GM23248 (cell line): ENCODE measurements at regions not wholly inside any gene's neighbourhood (a gene's known extent, or its start where the extent isn't known, plus 50 kb on each side); places are given as distances from the start of the nearest gene placed in this dataset.

ENCODE experiments used
- DNase-seq: peaks from one replicate; pipeline ENCODE4 v3.0.0-alpha.2; 2015
- H2AFZ ChIP-seq: fragments of 200-600 bp; sonication (generic); 2 replicates; pipeline ENCODE4 v1.6.1; 2016; ENCODE audit warnings: antibody characterized with exemption
- H3F3A ChIP-seq: fragments of 200-600 bp; sonication (generic); 2 replicates; pipeline ENCODE4 v1.6.1; 2016; ENCODE audit warnings: mild to moderate bottlenecking, antibody characterized with exemption, mixed run types; ENCODE audit not compliant: insufficient read depth
- H3K27ac ChIP-seq: fragments of 200-600 bp; sonication (generic); 2 replicates; pipeline ENCODE4 v1.5.1; 2016; ENCODE audit warnings: mild to moderate bottlenecking
- H3K27me3 ChIP-seq: fragments of 200-600 bp; sonication (generic); replicated peaks from 2 replicates; pipeline ENCODE4 v1.6.1; 2016; ENCODE audit warnings: mild to moderate bottlenecking; ENCODE audit not compliant: insufficient read depth
- H3K36me3 ChIP-seq: fragments of 200-600 bp; sonication (generic); 2 replicates; pipeline ENCODE4 v1.6.1; 2016; ENCODE audit warnings: low read depth, mild to moderate bottlenecking
- H3K4me1 ChIP-seq: fragments of 200-600 bp; sonication (generic); 2 replicates; pipeline ENCODE4 v1.6.1; 2016; ENCODE audit warnings: mild to moderate bottlenecking; ENCODE audit not compliant: insufficient read depth
- H3K4me2 ChIP-seq: fragments of 200-600 bp; sonication (generic); one replicate; pipeline ENCODE4 v1.6.1; 2016; ENCODE audit warnings: mild to moderate bottlenecking; ENCODE audit not compliant: unreplicated experiment
- H3K4me3 ChIP-seq: fragments of 200-600 bp; sonication (generic); 2 replicates; pipeline ENCODE4 v1.5.1; 2016; ENCODE audit warnings: mild to moderate bottlenecking
- H3K79me2 ChIP-seq: fragments of 200-600 bp; sonication (generic); 2 replicates; pipeline ENCODE4 v1.6.1; 2016; ENCODE audit warnings: mild to moderate bottlenecking; ENCODE audit not compliant: insufficient read depth
- H3K9ac ChIP-seq: fragments of 200-600 bp; sonication (generic); 2 replicates; pipeline ENCODE4 v1.6.1; 2016; ENCODE audit warnings: mild to moderate bottlenecking
- H3K9me2 ChIP-seq: fragments of 200-600 bp; sonication (generic); 2 replicates; pipeline ENCODE4 v1.6.1; 2016; ENCODE audit warnings: mixed run types, mild to moderate bottlenecking, moderate library complexity; ENCODE audit not compliant: insufficient read depth
- H3K9me3 ChIP-seq: fragments of 200-600 bp; sonication (generic); one replicate; pipeline ENCODE4 v1.6.1; 2017; ENCODE audit warnings: low read depth
- H4K20me1 ChIP-seq: fragments of 200-600 bp; sonication (generic); 2 replicates; pipeline ENCODE4 v1.6.0; 2016; ENCODE audit not compliant: insufficient read depth
- EZH2 ChIP-seq: fragments of 200-600 bp; sonication (generic); IDR thresholded peaks from 2 replicates; pipeline ENCODE4 v1.6.1; 2018; ENCODE audit warnings: antibody characterized with exemption, mild to moderate bottlenecking; ENCODE audit not compliant: insufficient read depth, poor library complexity, severe bottlenecking
- EZH2phosphoT487 ChIP-seq: fragments of 200-600 bp; sonication (generic); IDR thresholded peaks from 2 replicates; pipeline ENCODE4 v1.6.1; 2018; ENCODE audit warnings: antibody characterized with exemption, moderate library complexity, mild to moderate bottlenecking, low read depth; ENCODE audit not compliant: insufficient read depth
- WGBS, 2 experiments: methylation state at CpG; one replicate each; pipeline ENCODE4 v1.1.6; 2015 to 2017; ENCODE audit warnings: low lambda C conversion rate in 2 of 2, low coverage in 1 of 2; ENCODE audit errors: missing lambda C conversion rate in 2 of 2; 5-methylcytosine and 5-hydroxymethylcytosine counted together
- in situ Hi-C: fragments of 300-500 bp; cut with MboI; formaldehyde crosslinking; loops from 2 replicates; pipeline ENCODE4 v1.15.0; 2020

- H3K9me3 ChIP-seq = no peaks in the 10 kb centered on the region
- no peaks in the 10 kb centered on the region for H4K20me1 ChIP-seq
- H2AFZ ChIP-seq = no peak overlapping the region
- no peaks in the 10 kb centered on the region for H3K79me2 ChIP-seq
- H3K27me3 ChIP-seq = no peaks in the 10 kb centered on the region
- in situ Hi-C loops = no loop called here
- no peaks in the 10 kb centered on the region for H3F3A ChIP-seq
- H3K27ac ChIP-seq = no peak overlapping the region
- H3K4me2 ChIP-seq = no peak overlapping the region
- H3K9ac ChIP-seq = no peak overlapping the region
- 40 to 42% methylated on average over 5 of the region's 5 CpGs for WGBS, 2 experiments
- no peaks in the 10 kb centered on the region for H3K9me2 ChIP-seq
- no peak for DNase-seq
- H3K4me3 ChIP-seq = no peak overlapping the region
- TF ChIP-seq EZH2 = no peak
- H3K36me3 ChIP-seq = no peaks in the 10 kb centered on the region
- H3K4me1 ChIP-seq = no peaks in the 10 kb centered on the region
These were observed 75.6 kb upstream of the HS3ST5 start for GRCh38 chr6:114418304-114418972.

- Histone ChIP-seq H3F3A (no peaks in the 10 kb centered on the region), H3K27me3 (no peaks in the 10 kb centered on the region), H3K27ac (no peak overlapping the region), H3K4me2 (no peak overlapping the region), H3K9me2 (no peaks in the 10 kb centered on the region), H3K36me3 (no peaks in the 10 kb centered on the region), H3K79me2 (no peaks in the 10 kb centered on the region), H3K9ac (no peak overlapping the region), H2AFZ (no peak overlapping the region), H3K4me3 (no peak overlapping the region), H4K20me1 (no peaks in the 10 kb centered on the region), H3K9me3 (no peaks in the 10 kb centered on the region), H3K4me1 (no peaks in the 10 kb centered on the region)
- TF ChIP-seq EZH2phosphoT487 (no peak), EZH2 (no peak)
- DNase-seq = no peak
- in situ Hi-C loops = no loop called here
- 9% methylated on average over 6 of the region's 6 CpGs for WGBS, 2 experiments
These were observed 64.7 kb upstream of the HS3ST5 start for GRCh38 chr6:114407426-114408035.

- TF ChIP-seq EZH2phosphoT487 (no peak), EZH2 (no peak)
- Histone ChIP-seq H3K27ac (no peak overlapping the region), H3K4me1 (no peaks in the 10 kb centered on the region), H2AFZ (no peak overlapping the region), H4K20me1 (no peaks in the 10 kb centered on the region), H3K79me2 (no peaks in the 10 kb centered on the region), H3K36me3 (no peaks in the 10 kb centered on the region), H3K4me3 (no peak overlapping the region), H3K9ac (no peak overlapping the region), H3K4me2 (no peak overlapping the region), H3K9me2 (no peaks in the 10 kb centered on the region), H3K27me3 (no peaks in the 10 kb centered on the region), H3F3A (no peaks in the 10 kb centered on the region), H3K9me3 (no peaks in the 10 kb centered on the region)
- in situ Hi-C loops = no loop called here
- WGBS, 2 experiments = 14 to 20% methylated on average over 1 of the region's 1 CpG
- DNase-seq = no peak
These were observed 61.6 kb upstream of the HS3ST5 start for GRCh38 chr6:114404339-114404955.

GRCh38 chr6:114403858-114404257 lies 61.0 kb upstream of the HS3ST5 start:
- no peaks in the 10 kb centered on the region for H3F3A ChIP-seq
- H3K9me3 ChIP-seq = no peaks in the 10 kb centered on the region
- H3K27ac ChIP-seq = no peak overlapping the region
- no peaks in the 10 kb centered on the region for H3K4me1 ChIP-seq
- no peaks in the 10 kb centered on the region for H3K36me3 ChIP-seq
- H3K9me2 ChIP-seq = no peaks in the 10 kb centered on the region
- 26 to 52% methylated on average over 1 of the region's 1 CpG for WGBS, 2 experiments
- no peaks in the 10 kb centered on the region for H3K79me2 ChIP-seq
- no peak overlapping the region for H3K4me2 ChIP-seq
- H4K20me1 ChIP-seq = no peaks in the 10 kb centered on the region
- H2AFZ ChIP-seq = no peak overlapping the region
- no peak overlapping the region for H3K4me3 ChIP-seq
- TF ChIP-seq EZH2 (no peak), EZH2phosphoT487 (no peak)
- no peak overlapping the region for H3K9ac ChIP-seq
- H3K27me3 ChIP-seq = no peaks in the 10 kb centered on the region
- in situ Hi-C loops = no loop called here
- no peak for DNase-seq
